Liver (tissue), 8 donors: ENCODE measurements at regions not wholly inside any gene's neighbourhood (a gene's known extent, or its start where the extent isn't known, plus 50 kb on each side); places are given as distances from the start of the nearest gene placed in this dataset.

Source experiments
- DNase-seq: peaks from one replicate; pipeline ENCODE4 v3.0.0-alpha.2; 2017; ENCODE audit warnings: low spot score
- H3K27ac ChIP-seq, 2 donors: one replicate each; pipeline ENCODE4 v1.7.0; 2013; ENCODE audit warnings: inconsistent platforms in 2 of 2, low read length in 2 of 2, control low read depth in 1 of 2, low read depth in 1 of 2, mild to moderate bottlenecking in 1 of 2
- H3K27me3 ChIP-seq, 4 donors: one replicate each; pipeline versions ENCODE4 v1.6.1 to v1.7.0; 2013; ENCODE audit warnings: low read length in 3 of 4, inconsistent platforms in 1 of 4, mild to moderate bottlenecking in 1 of 4, moderate library complexity in 1 of 4; ENCODE audit not compliant: control insufficient read depth in 4 of 4, insufficient read depth in 4 of 4
- H3K36me3 ChIP-seq, 4 donors: one replicate each; pipeline versions ENCODE4 v1.6.1 to v1.7.0; 2013; ENCODE audit warnings: low read length in 3 of 4, mild to moderate bottlenecking in 3 of 4, low read depth in 1 of 4, moderate library complexity in 1 of 4; ENCODE audit not compliant: control insufficient read depth in 4 of 4, insufficient read depth in 3 of 4
- H3K4me1 ChIP-seq, 4 donors: one replicate each; pipeline versions ENCODE4 v1.6.1 to v1.7.0; 2013; ENCODE audit warnings: low read length in 3 of 4, mild to moderate bottlenecking in 3 of 4, moderate library complexity in 1 of 4; ENCODE audit not compliant: control insufficient read depth in 4 of 4, insufficient read depth in 4 of 4
- H3K4me3 ChIP-seq, 3 donors: one replicate each; pipeline versions ENCODE4 v1.6.1 to v1.7.0; 2013; ENCODE audit warnings: low read length in 3 of 3, control low read depth in 1 of 3, low read depth in 1 of 3, mild to moderate bottlenecking in 1 of 3
- H3K9ac ChIP-seq, 2 donors: one replicate each; pipeline ENCODE4 v1.7.0; 2013; ENCODE audit warnings: low read length in 2 of 2, mild to moderate bottlenecking in 2 of 2, moderate library complexity in 2 of 2, control low read depth in 1 of 2, low read depth in 1 of 2
- H3K9me3 ChIP-seq, 4 donors: one replicate each; pipeline versions ENCODE4 v1.6.1 to v1.7.0; 2013; ENCODE audit warnings: low read length in 3 of 4; ENCODE audit not compliant: control insufficient read depth in 4 of 4
- ATF3 ChIP-seq: IDR thresholded peaks from 2 replicates; pipeline ENCODE4 v1.6.1; 2016; ENCODE audit warnings: antibody characterized with exemption
- CTCF ChIP-seq: fragments of 150-350 bp; IDR thresholded peaks from 2 replicates; pipeline ENCODE4 v1.5.1; 2017; ENCODE audit warnings: improper control_type of control experiment, low read depth, low read length; ENCODE audit not compliant: missing input control
- EGR1 ChIP-seq, 2 donors: IDR thresholded peaks; 2 replicates each; pipeline ENCODE4 v1.6.1; 2016 to 2018; ENCODE audit warnings: antibody characterized with exemption in 2 of 2, low read depth in 2 of 2
- FOXA1 ChIP-seq: IDR thresholded peaks from 2 replicates; pipeline ENCODE4 v1.6.1; 2016; ENCODE audit warnings: antibody characterized with exemption
- FOXA2 ChIP-seq: IDR thresholded peaks from 2 replicates; pipeline ENCODE4 v1.6.1; 2016; ENCODE audit warnings: antibody characterized with exemption
- GABPA ChIP-seq, 2 donors: IDR thresholded peaks in 1 of 2; conservative IDR thresholded peaks in 1 of 2; 2 replicates each; pipeline ENCODE4 v1.6.1; 2016; ENCODE audit warnings: antibody characterized with exemption in 2 of 2, mild to moderate bottlenecking in 1 of 2, moderate library complexity in 1 of 2
- HNF4A ChIP-seq, 2 donors: conservative IDR thresholded peaks; 2 replicates each; pipeline ENCODE4 v1.6.1; 2016; ENCODE audit warnings: antibody characterized with exemption in 2 of 2, mild to moderate bottlenecking in 2 of 2
- HNF4G ChIP-seq: IDR thresholded peaks from 2 replicates; pipeline ENCODE4 v1.6.1; 2016; ENCODE audit warnings: antibody characterized with exemption
- JUND ChIP-seq, 2 donors: IDR thresholded peaks; 2 replicates each; pipeline ENCODE4 v1.6.1; 2016; ENCODE audit warnings: antibody characterized with exemption in 2 of 2
- MAX ChIP-seq: IDR thresholded peaks from 2 replicates; pipeline ENCODE4 v1.6.1; 2016; ENCODE audit warnings: antibody characterized with exemption
- NR2F2 ChIP-seq: IDR thresholded peaks from 2 replicates; pipeline ENCODE4 v1.6.1; 2016; ENCODE audit warnings: antibody characterized with exemption
- RAD21 ChIP-seq, 2 donors: IDR thresholded peaks; 2 replicates each; pipeline ENCODE4 v1.6.1; 2016; ENCODE audit warnings: antibody characterized with exemption in 2 of 2, mild to moderate bottlenecking in 2 of 2
- REST ChIP-seq: IDR thresholded peaks from 2 replicates; pipeline ENCODE4 v1.6.1; 2016; ENCODE audit warnings: antibody characterized with exemption, mild to moderate bottlenecking
- RXRA ChIP-seq, 2 donors: IDR thresholded peaks; 2 replicates each; pipeline ENCODE4 v1.6.1; 2017 to 2018; ENCODE audit warnings: antibody characterized with exemption in 2 of 2, mild to moderate bottlenecking in 1 of 2
- SP1 ChIP-seq: IDR thresholded peaks from 2 replicates; pipeline ENCODE4 v1.6.1; 2018; ENCODE audit warnings: antibody characterized with exemption, mild to moderate bottlenecking
- TAF1 ChIP-seq: conservative IDR thresholded peaks from 2 replicates; pipeline ENCODE4 v1.6.1; 2016; ENCODE audit warnings: antibody characterized with exemption, mild to moderate bottlenecking
- YY1 ChIP-seq: IDR thresholded peaks from 2 replicates; pipeline ENCODE4 v1.6.1; 2016; ENCODE audit warnings: antibody characterized with exemption, mild to moderate bottlenecking
- ZBTB33 ChIP-seq: IDR thresholded peaks from 2 replicates; pipeline ENCODE4 v1.6.1; 2016; ENCODE audit warnings: antibody characterized with exemption
- WGBS: extraction: QIAGEN DNeasy Blood & Tissue Kit; methylation state at CpG from one replicate; pipeline ENCODE4 v1.1.7; 2013; 5-methylcytosine and 5-hydroxymethylcytosine counted together
- donor health status: healthy.
- donor health status: healthy.
- donor health status: healthy.
- donor health status: healthy.
- donor health status: healthy.

- WGBS: 52% methylated on average over 3 of the region's 3 CpGs
Measured at GRCh38 chr4:138868562-138868961, 147.0 kb upstream of the NOCT start.

More at GRCh38 chr4:138868562-138868961, 147.0 kb upstream of the NOCT start:
- Histone ChIP-seq H3K36me3 (no peaks in the 10 kb centered on the region), H3K9ac (no peak overlapping the region), H3K9me3 (no peaks in the 10 kb centered on the region), H3K27me3 (no peaks in the 10 kb centered on the region), H3K4me3 (no peak overlapping the region), H3K4me1 (no peaks in the 10 kb centered on the region), H3K27ac (no peak overlapping the region)
- DNase-seq: no peak
- TF ChIP-seq HNF4A (conservative IDR thresholded peaks at IDR 0.05) (no peak), MAX (no peak), TAF1 (no peak), JUND (IDR thresholded peaks at IDR 0.05) (no peak), GABPA (IDR thresholded peaks at IDR 0.05 in 1 of 2, conservative IDR thresholded peaks at IDR 0.05 in 1 of 2) (no peak), NR2F2 (no peak), RAD21 (IDR thresholded peaks at IDR 0.05) (no peak), ATF3 (no peak), EGR1 (IDR thresholded peaks at IDR 0.05; ENCODE audit: low read depth in 2 of 2) (no peak), REST (no peak), RXRA (IDR thresholded peaks at IDR 0.05) (no peak), ZBTB33 (no peak), SP1 (no peak), FOXA1 (no peak), FOXA2 (no peak), HNF4G (no peak), CTCF (no peak), YY1 (no peak)
